SH-SY5Y (cell line): ENCODE measurements at regions not wholly inside any gene's neighbourhood (a gene's known extent, or its start where the extent isn't known, plus 50 kb on each side); places are given as distances from the start of the nearest gene placed in this dataset.

Experiments
- GATA2 ChIP-seq: IDR thresholded peaks from 2 replicates; pipeline ENCODE4 v1.6.1; 2011; ENCODE audit warnings: mild to moderate bottlenecking, low read depth, low read length
- GATA3 ChIP-seq: IDR thresholded peaks from 2 replicates; pipeline ENCODE4 v1.6.1; 2011; ENCODE audit warnings: low read depth, mild to moderate bottlenecking, low read length, moderate library complexity

GRCh38 chr6:87784690-87785089 is 82.7 kb upstream of the AKIRIN2 start:
- no peak for TF ChIP-seq GATA2
- TF ChIP-seq GATA3, result no peak
